ENCODE measurements at regions not wholly inside any gene's neighbourhood (a gene's known extent, or its start where the extent isn't known, plus 50 kb on each side); places are given as distances from the start of the nearest gene placed in this dataset.

DNA sequence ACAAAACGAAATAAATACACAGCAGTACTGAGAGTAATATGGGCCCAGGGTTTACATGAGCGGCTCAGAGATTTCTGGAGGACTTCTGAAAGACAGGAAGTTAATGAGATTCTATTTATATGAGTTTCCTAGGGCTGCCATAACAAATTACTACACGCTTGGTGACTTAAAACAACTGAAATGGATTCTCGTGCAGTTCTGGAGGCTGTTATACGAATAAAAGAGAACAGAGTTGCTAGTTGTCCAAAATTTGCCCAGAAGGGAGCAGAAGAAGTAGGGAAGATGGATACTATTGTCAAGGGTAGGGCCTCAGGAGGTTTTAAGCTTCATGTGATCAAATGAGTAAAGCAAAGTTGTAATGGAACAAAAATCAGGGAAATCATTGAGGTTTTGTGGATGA, 173.1 kb upstream of the LYSMD4 start (continued):
- TF ChIP-seq NR2F2 (IDR thresholded peaks at IDR 0.05) (no peak), TAF1 (conservative IDR thresholded peaks at IDR 0.05) (no peak), RXRA (IDR thresholded peaks at IDR 0.05) (no peak), JUND (IDR thresholded peaks at IDR 0.05) (no peak), SP1 (IDR thresholded peaks at IDR 0.05) (no peak), GABPA (IDR thresholded peaks at IDR 0.05 in 1 of 2, conservative IDR thresholded peaks at IDR 0.05 in 1 of 2) (no peak)

DNA sequence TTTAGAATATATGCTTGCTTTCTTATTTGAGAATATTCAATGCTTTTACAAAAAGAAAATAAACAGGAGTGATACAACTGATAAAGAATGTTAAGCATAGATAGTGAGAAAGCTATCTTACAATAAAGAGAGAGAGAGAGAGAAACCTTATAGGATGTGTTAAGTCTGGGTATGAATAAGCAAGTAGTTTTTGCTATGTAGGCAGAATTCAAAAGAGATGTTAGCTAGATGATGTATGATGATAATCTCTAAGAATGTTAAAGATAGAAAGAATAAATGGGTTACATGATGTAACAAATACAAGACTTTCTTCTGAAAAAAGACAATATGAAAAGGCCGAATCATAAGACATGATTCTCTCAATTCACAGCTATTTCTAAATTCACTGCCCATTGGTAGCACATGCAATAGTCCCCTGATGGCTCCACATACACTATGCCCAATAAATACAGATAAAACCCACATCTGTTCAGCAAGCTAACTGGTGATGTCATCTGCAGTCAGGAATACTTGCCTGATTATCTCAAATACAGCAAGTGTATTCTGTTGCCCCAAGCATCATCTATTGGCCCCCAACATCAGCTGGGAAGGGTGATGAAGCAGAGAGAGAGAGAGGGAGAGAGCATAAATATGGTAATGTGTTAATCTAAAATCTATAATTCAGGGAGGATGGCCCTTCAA, 169.2 kb upstream of the LYSMD4 start:
- Histone ChIP-seq H3K27ac (ENCODE audit: low read depth in 1 of 2, low read length in 2 of 2) (no peak overlapping the region), H3K27me3 (ENCODE audit: control insufficient read depth in 4 of 4, insufficient read depth in 4 of 4, low read length in 3 of 4) (peaks cover 0 to 7% (median 0%) of the 10 kb centered on the region in 4 donors), H3K36me3 (ENCODE audit: control insufficient read depth in 4 of 4, insufficient read depth in 3 of 4, low read depth in 1 of 4, low read length in 3 of 4) (no peaks in the 10 kb centered on the region), H3K4me3 (ENCODE audit: low read depth in 1 of 3, low read length in 3 of 3) (no peak overlapping the region), H3K9ac (ENCODE audit: low read depth in 1 of 2, low read length in 2 of 2) (no peak overlapping the region), H3K4me1 (ENCODE audit: control insufficient read depth in 4 of 4, insufficient read depth in 4 of 4, low read length in 3 of 4) (no peaks in the 10 kb centered on the region), H3K9me3 (ENCODE audit: control insufficient read depth in 4 of 4, low read length in 3 of 4) (no peaks in the 10 kb centered on the region)
- DNase-seq (ENCODE audit: low spot score): no peak
- TF ChIP-seq JUND (IDR thresholded peaks at IDR 0.05): no peak
- no peak for TF ChIP-seq NR2F2 (IDR thresholded peaks at IDR 0.05)
- TF ChIP-seq, protein P1, sequence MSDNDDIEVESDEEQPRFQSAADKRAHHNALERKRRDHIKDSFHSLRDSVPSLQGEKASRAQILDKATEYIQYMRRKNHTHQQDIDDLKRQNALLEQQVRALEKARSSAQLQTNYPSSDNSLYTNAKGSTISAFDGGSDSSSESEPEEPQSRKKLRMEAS (IDR thresholded peaks at IDR 0.05): no peak
- no peak for TF ChIP-seq GABPA (IDR thresholded peaks at IDR 0.05 in 1 of 2, conservative IDR thresholded peaks at IDR 0.05 in 1 of 2)
- no peak for TF ChIP-seq FOXA2 (IDR thresholded peaks at IDR 0.05)
- TF ChIP-seq HNF4G (IDR thresholded peaks at IDR 0.05): no peak
- no peak for TF ChIP-seq CTCF (IDR thresholded peaks at IDR 0.05; ENCODE audit: low read depth, low read length, missing input control)
- TF ChIP-seq FOXA1 (IDR thresholded peaks at IDR 0.05): no peak
- TF ChIP-seq, protein P2, sequence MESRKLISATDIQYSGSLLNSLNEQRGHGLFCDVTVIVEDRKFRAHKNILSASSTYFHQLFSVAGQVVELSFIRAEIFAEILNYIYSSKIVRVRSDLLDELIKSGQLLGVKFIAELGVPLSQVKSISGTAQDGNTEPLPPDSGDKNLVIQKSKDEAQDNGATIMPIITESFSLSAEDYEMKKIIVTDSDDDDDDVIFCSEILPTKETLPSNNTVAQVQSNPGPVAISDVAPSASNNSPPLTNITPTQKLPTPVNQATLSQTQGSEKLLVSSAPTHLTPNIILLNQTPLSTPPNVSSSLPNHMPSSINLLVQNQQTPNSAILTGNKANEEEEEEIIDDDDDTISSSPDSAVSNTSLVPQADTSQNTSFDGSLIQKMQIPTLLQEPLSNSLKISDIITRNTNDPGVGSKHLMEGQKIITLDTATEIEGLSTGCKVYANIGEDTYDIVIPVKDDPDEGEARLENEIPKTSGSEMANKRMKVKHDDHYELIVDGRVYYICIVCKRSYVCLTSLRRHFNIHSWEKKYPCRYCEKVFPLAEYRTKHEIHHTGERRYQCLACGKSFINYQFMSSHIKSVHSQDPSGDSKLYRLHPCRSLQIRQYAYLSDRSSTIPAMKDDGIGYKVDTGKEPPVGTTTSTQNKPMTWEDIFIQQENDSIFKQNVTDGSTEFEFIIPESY (IDR thresholded peaks at IDR 0.05): no peak
- TF ChIP-seq YY1 (IDR thresholded peaks at IDR 0.05): no peak
- TF ChIP-seq HNF4A (conservative IDR thresholded peaks at IDR 0.05): no peak
- TF ChIP-seq RAD21 (IDR thresholded peaks at IDR 0.05): no peak
- no peak for TF ChIP-seq EGR1 (IDR thresholded peaks at IDR 0.05; ENCODE audit: low read depth in 2 of 2)
- TF ChIP-seq RXRA (IDR thresholded peaks at IDR 0.05): no peak
- TF ChIP-seq, protein P3, sequence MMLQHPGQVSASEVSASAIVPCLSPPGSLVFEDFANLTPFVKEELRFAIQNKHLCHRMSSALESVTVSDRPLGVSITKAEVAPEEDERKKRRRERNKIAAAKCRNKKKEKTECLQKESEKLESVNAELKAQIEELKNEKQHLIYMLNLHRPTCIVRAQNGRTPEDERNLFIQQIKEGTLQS (IDR thresholded peaks at IDR 0.05): no peak
- 98% methylated on average over 1 of the region's 1 CpG for WGBS

DNA sequence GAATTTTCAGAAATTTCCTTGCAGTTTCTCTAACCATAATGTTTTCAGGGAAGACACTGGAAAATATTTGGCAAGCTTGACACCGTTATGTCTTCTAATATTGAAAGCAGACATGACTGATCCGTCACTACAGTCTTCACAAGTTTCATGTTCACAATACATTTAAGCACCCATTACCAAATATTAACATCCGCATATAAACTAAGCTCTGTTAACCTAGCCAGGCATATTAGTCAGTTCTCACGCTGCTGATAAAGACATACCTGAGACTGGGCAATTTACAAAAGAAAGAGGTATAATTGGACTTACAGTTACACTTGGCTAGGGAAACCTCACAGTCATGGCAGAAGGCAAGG, 162.7 kb upstream of the LYSMD4 start:
- no peaks in the 10 kb centered on the region for H3K36me3 ChIP-seq (ENCODE audit: control insufficient read depth in 4 of 4, insufficient read depth in 3 of 4, low read depth in 1 of 4, low read length in 3 of 4)
- no peak overlapping the region for H3K9ac ChIP-seq (ENCODE audit: low read depth in 1 of 2, low read length in 2 of 2)
- no peaks in the 10 kb centered on the region for H3K4me1 ChIP-seq (ENCODE audit: control insufficient read depth in 4 of 4, insufficient read depth in 4 of 4, low read length in 3 of 4)
- H3K27me3 ChIP-seq (ENCODE audit: control insufficient read depth in 4 of 4, insufficient read depth in 4 of 4, low read length in 3 of 4): peaks cover 0 to 2% (median 0%) of the 10 kb centered on the region in 4 donors
- DNase-seq (ENCODE audit: low spot score): no peak
- H3K4me3 ChIP-seq (ENCODE audit: low read depth in 1 of 3, low read length in 3 of 3): no peak overlapping the region
- TF ChIP-seq, protein P3 (IDR thresholded peaks at IDR 0.05): no peak
- no peak for TF ChIP-seq SP1 (IDR thresholded peaks at IDR 0.05)
- TF ChIP-seq TAF1 (conservative IDR thresholded peaks at IDR 0.05): no peak
- no peak for TF ChIP-seq JUND (IDR thresholded peaks at IDR 0.05)
- TF ChIP-seq FOXA1 (IDR thresholded peaks at IDR 0.05): no peak
- no peak for TF ChIP-seq EGR1 (IDR thresholded peaks at IDR 0.05; ENCODE audit: low read depth in 2 of 2)
- TF ChIP-seq, protein P2 (IDR thresholded peaks at IDR 0.05): no peak
- 93% methylated on average over 4 of the region's 4 CpGs for WGBS
- H3K9me3 ChIP-seq (ENCODE audit: control insufficient read depth in 4 of 4, low read length in 3 of 4): peaks cover 0 to 2% (median 0%) of the 10 kb centered on the region in 4 donors
- H3K27ac ChIP-seq (ENCODE audit: low read depth in 1 of 2, low read length in 2 of 2): no peak overlapping the region

Measured in liver (tissue), 8 donors.